Keratinocyte (primary cell): ENCODE measurements at regions not wholly inside any gene's neighbourhood (a gene's known extent, or its start where the extent isn't known, plus 50 kb on each side); places are given as distances from the start of the nearest gene placed in this dataset.

Source experiments
- DNase-seq: peaks from one replicate; pipeline ENCODE4 v3.0.0-alpha.2; 2011; ENCODE audit warnings: low read depth, missing footprints, low spot score
- FAIRE-seq: peaks from 2 replicates; lab custom pipeline; 2011; peaks lifted over from hg19 to GRCh38; lab: Jason Lieb, UNC
- H2AFZ ChIP-seq: 2 replicates; pipeline ENCODE4 v1.6.0; 2012; ENCODE audit warnings: low read length, control low read depth, inconsistent platforms; ENCODE audit not compliant: control insufficient read depth
- H3K27ac ChIP-seq: 2 replicates; pipeline ENCODE4 v1.5.1; 2011; ENCODE audit warnings: low read length; ENCODE audit not compliant: control insufficient read depth, insufficient read depth
- H3K27me3 ChIP-seq: 3 replicates; pipeline ENCODE4 v1.6.0; 2011; ENCODE audit warnings: low read length; ENCODE audit not compliant: control insufficient read depth, insufficient read depth; ENCODE audit errors: extremely low read depth
- H3K36me3 ChIP-seq, 2 experiments: 2 replicates in 1 of 2; 3 replicates in 1 of 2; pipeline ENCODE4 v1.5.1; 2011; ENCODE audit warnings: low read length in 2 of 2, mild to moderate bottlenecking in 1 of 2; ENCODE audit not compliant: control insufficient read depth in 2 of 2, insufficient read depth in 2 of 2; ENCODE audit errors: extremely low read depth in 1 of 2
- H3K4me1 ChIP-seq: 3 replicates; pipeline ENCODE4 v1.5.1; 2011; ENCODE audit warnings: low read length; ENCODE audit not compliant: control insufficient read depth, insufficient read depth; ENCODE audit errors: extremely low read depth
- H3K4me2 ChIP-seq: 3 replicates; pipeline ENCODE4 v1.6.0; 2011; ENCODE audit warnings: low read depth, low read length; ENCODE audit not compliant: control insufficient read depth, insufficient read depth; ENCODE audit errors: extremely low read depth
- H3K4me3 ChIP-seq, 3 experiments: fragments of 200-600 bp in 1 of 3; sonication (generic) in 1 of 3; 2 replicates in 2 of 3; 3 replicates in 1 of 3; pipeline ENCODE4 v1.5.1; 2011 to 2016; ENCODE audit warnings: low read length in 3 of 3, mild to moderate bottlenecking in 3 of 3, control low read depth in 2 of 3, inconsistent platforms in 1 of 3, low read depth in 1 of 3, mixed read lengths in 1 of 3, mixed run types in 1 of 3, moderate library complexity in 1 of 3; ENCODE audit not compliant: control insufficient read depth in 2 of 3, insufficient read depth in 2 of 3; ENCODE audit errors: extremely low read depth in 1 of 3
- H3K79me2 ChIP-seq: 2 replicates; pipeline ENCODE4 v1.6.0; 2012; ENCODE audit warnings: low read length; ENCODE audit not compliant: control insufficient read depth, insufficient read depth
- H3K9ac ChIP-seq: 3 replicates; pipeline ENCODE4 v1.6.0; 2011; ENCODE audit warnings: low read length; ENCODE audit not compliant: control insufficient read depth, insufficient read depth; ENCODE audit errors: extremely low read depth
- H3K9me1 ChIP-seq: 3 replicates; pipeline ENCODE4 v1.6.0; 2011; ENCODE audit warnings: low read length; ENCODE audit not compliant: control insufficient read depth, insufficient read depth; ENCODE audit errors: extremely low read depth
- H3K9me3 ChIP-seq: 2 replicates; pipeline ENCODE4 v1.5.1; 2012; ENCODE audit warnings: low read depth, low read length; ENCODE audit not compliant: control insufficient read depth
- H4K20me1 ChIP-seq: 3 replicates; pipeline ENCODE4 v1.6.0; 2011; ENCODE audit warnings: low read length; ENCODE audit not compliant: control insufficient read depth, insufficient read depth; ENCODE audit errors: extremely low read depth
- CTCF ChIP-seq, 3 experiments: IDR thresholded peaks in 1 of 3; conservative IDR thresholded peaks in 1 of 3; optimal IDR thresholded peaks in 1 of 3; 2 replicates in 2 of 3; 3 replicates in 1 of 3; pipeline versions ENCODE3 to v1.5.1; 2011; ENCODE audit warnings: low read length in 3 of 3, mild to moderate bottlenecking in 3 of 3, moderate library complexity in 2 of 3, control low read depth in 1 of 3, inconsistent platforms in 1 of 3; ENCODE audit not compliant: insufficient read depth in 2 of 3; ENCODE audit errors: extremely low read depth in 1 of 3
- EZH2 ChIP-seq: IDR thresholded peaks from one replicate; pipeline ENCODE4 v1.6.1; 2012; ENCODE audit warnings: inconsistent platforms, mild to moderate bottlenecking, low read length, moderate library complexity
- dilution Hi-C: fragments of 300-500 bp; cut with MboI; formaldehyde crosslinking; loops from one replicate; pipeline ENCODE4 v1.7.0; 2020; ENCODE audit warnings: low sequenced_read_pairs; ENCODE audit not compliant: extremely low pct_ligation_motif_present

- H3K4me3 ChIP-seq, result no peak overlapping the region
- DNase-seq (no peak), FAIRE-seq (no peak)
- H4K20me1 ChIP-seq, result no peaks in the 10 kb centered on the region
- H2AFZ ChIP-seq, result no peak overlapping the region
- no peaks in the 10 kb centered on the region for H3K36me3 ChIP-seq
- H3K79me2 ChIP-seq, result no peaks in the 10 kb centered on the region
- no peaks in the 10 kb centered on the region for H3K27me3 ChIP-seq
- dilution Hi-C loops, result no loop called here
- TF ChIP-seq CTCF (optimal IDR thresholded peaks at IDR 0.05 in 1 of 3, IDR thresholded peaks at IDR 0.05 in 1 of 3, conservative IDR thresholded peaks at IDR 0.05 in 1 of 3; ENCODE audit: extremely low read depth in 1 of 3, insufficient read depth in 2 of 3, low read length in 3 of 3) (no peak), EZH2 (no peak)
- no peak overlapping the region for H3K27ac ChIP-seq
- H3K4me2 ChIP-seq, result no peak overlapping the region
- no peaks in the 10 kb centered on the region for H3K4me1 ChIP-seq
- no peaks in the 10 kb centered on the region for H3K9me1 ChIP-seq
- H3K9me3 ChIP-seq, result no peaks in the 10 kb centered on the region
- H3K9ac ChIP-seq, result no peak overlapping the region
These were observed 560.7 kb downstream of the KCNJ18 start for GRCh38 chr17:22253007-22253406.

- Histone ChIP-seq H3K9ac (no peak overlapping the region), H3K79me2 (no peaks in the 10 kb centered on the region), H4K20me1 (no peaks in the 10 kb centered on the region), H3K4me2 (no peak overlapping the region), H3K27me3 (no peaks in the 10 kb centered on the region), H3K4me3 (no peak overlapping the region), H3K9me3 (peaks cover 10% of the 10 kb centered on the region), H3K9me1 (no peaks in the 10 kb centered on the region), H3K4me1 (no peaks in the 10 kb centered on the region), H3K36me3 (no peaks in the 10 kb centered on the region), H2AFZ (no peak overlapping the region), H3K27ac (no peak overlapping the region)
- TF ChIP-seq EZH2 (no peak), CTCF (optimal IDR thresholded peaks at IDR 0.05 in 1 of 3, IDR thresholded peaks at IDR 0.05 in 1 of 3, conservative IDR thresholded peaks at IDR 0.05 in 1 of 3; ENCODE audit: extremely low read depth in 1 of 3, insufficient read depth in 2 of 3, low read length in 3 of 3) (no peak)
- dilution Hi-C loops, result no loop called here
- DNase-seq (no peak), FAIRE-seq (no peak)
These were observed 573.5 kb downstream of the KCNJ18 start for GRCh38 chr17:22265807-22266206.
